GM12892 (cell line): ENCODE measurements at regions not wholly inside any gene's neighbourhood (a gene's known extent, or its start where the extent isn't known, plus 50 kb on each side); places are given as distances from the start of the nearest gene placed in this dataset.

Source experiments
- POLR2A ChIP-seq: IDR thresholded peaks from 2 replicates; pipeline ENCODE4 v1.6.1; 2011; ENCODE audit warnings: low read depth, low read length, control low read depth
- POLR2AphosphoS5 ChIP-seq: IDR thresholded peaks from 2 replicates; pipeline ENCODE4 v1.6.1; 2011; ENCODE audit warnings: low read depth, low read length, control low read depth
- TAF1 ChIP-seq: IDR thresholded peaks from 2 replicates; pipeline ENCODE4 v1.6.1; 2011; ENCODE audit warnings: low read depth, mild to moderate bottlenecking, control low read depth, low read length, borderline replicate concordance

DNA sequence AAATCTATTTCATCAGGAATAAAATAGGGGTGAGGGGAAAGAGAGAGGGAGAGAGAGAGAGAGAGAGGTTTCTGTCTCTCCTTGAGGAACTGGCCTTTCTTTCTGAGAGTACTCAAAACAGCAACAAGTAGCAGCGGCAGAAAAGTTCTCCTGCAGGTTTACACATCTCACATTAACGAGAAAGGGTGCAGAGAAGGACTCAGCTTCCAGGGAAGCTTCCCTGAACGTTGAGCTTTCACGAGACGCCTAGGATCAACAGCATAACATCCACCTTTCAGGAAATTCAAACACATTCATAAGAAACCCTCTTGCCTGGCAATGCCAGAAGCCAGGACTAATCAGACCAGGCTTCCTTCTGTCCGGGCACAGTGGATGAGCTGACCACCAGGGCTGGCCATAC lies 162.9 kb downstream of the ZDHHC21 start:
- TF ChIP-seq POLR2A (no peak), POLR2AphosphoS5 (no peak), TAF1 (no peak)
